ENCODE measurements at regions not wholly inside any gene's neighbourhood (a gene's known extent, or its start where the extent isn't known, plus 50 kb on each side); places are given as distances from the start of the nearest gene placed in this dataset.
"Not testable (repeated sequence)": the region's sequence is repeated elsewhere in the genome, so short reads cannot be mapped to it uniquely, and the experiment has no call there.

DNA sequence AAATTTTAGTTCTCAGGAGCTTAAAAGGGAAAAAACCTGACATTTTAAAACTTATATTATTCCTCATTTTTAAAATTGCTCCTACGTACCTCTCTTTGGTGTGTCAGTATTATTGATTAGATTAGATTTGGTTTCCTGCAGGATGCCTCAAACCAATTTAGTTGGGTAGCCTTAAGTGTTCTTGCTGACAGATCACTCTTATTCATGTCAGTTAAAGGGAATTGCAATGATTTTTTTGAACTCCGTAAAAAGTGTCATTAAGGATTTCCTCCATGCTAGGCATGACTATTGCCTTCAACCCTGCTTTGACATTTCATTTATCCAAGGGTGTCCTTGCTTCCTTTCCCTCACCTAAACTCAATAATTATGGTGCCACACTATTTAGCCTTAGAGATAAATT, 149.0 kb upstream of the CDH7 start:
- H3K27me3 ChIP-seq, result no peaks in the 10 kb centered on the region
- no peaks in the 10 kb centered on the region for H3K36me3 ChIP-seq
- H3K9me3 ChIP-seq, result no peaks in the 10 kb centered on the region
- 74% methylated on average over 2 of the region's 2 CpGs for WGBS
- no peak overlapping the region for H3K27ac ChIP-seq (replicated peaks in 1 of 4)
- intact Hi-C loops (cut with DNase I), result no loop called here
- no peak for TF ChIP-seq POLR2AphosphoS5 (IDR thresholded peaks at IDR 0.05)
- no peak for TF ChIP-seq POLR2A (IDR thresholded peaks at IDR 0.05; ENCODE audit: low read depth)
- TF ChIP-seq, protein P1, sequence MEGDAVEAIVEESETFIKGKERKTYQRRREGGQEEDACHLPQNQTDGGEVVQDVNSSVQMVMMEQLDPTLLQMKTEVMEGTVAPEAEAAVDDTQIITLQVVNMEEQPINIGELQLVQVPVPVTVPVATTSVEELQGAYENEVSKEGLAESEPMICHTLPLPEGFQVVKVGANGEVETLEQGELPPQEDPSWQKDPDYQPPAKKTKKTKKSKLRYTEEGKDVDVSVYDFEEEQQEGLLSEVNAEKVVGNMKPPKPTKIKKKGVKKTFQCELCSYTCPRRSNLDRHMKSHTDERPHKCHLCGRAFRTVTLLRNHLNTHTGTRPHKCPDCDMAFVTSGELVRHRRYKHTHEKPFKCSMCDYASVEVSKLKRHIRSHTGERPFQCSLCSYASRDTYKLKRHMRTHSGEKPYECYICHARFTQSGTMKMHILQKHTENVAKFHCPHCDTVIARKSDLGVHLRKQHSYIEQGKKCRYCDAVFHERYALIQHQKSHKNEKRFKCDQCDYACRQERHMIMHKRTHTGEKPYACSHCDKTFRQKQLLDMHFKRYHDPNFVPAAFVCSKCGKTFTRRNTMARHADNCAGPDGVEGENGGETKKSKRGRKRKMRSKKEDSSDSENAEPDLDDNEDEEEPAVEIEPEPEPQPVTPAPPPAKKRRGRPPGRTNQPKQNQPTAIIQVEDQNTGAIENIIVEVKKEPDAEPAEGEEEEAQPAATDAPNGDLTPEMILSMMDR (IDR thresholded peaks at IDR 0.05), result no peak
- no peak for TF ChIP-seq EP300 (IDR thresholded peaks at IDR 0.05)
- H3K4me1 ChIP-seq, result no peaks in the 10 kb centered on the region
- no peak overlapping the region for H3K4me3 ChIP-seq
- DNase-seq (ENCODE audit: extremely low spot score), result no peak

DNA sequence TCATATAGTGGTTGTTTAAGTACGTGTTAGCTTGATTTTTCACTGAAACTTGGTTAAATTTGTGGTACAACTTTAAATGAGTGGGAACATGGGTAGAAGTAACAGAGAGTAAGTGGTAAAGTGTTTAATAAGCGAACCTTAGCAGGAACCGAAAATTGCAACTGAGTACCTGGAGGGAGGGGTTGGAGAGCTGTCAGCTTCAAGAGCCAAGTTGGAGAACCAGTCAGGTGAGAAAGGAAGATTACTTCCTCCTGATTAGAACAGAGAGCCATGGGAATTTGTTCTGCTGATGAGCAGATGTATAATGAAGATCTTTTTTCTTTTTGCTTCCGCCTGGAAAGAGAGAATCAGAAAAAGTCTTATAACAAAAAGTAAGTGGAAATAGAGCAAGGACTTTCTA, 158.4 kb upstream of the CDH7 start:
- Histone ChIP-seq H3K4me1 (no peaks in the 10 kb centered on the region), H3K27ac (replicated peaks in 1 of 4) (no peak overlapping the region), H3K4me3 (no peak overlapping the region), H3K36me3 (no peaks in the 10 kb centered on the region), H3K9me3 (no peaks in the 10 kb centered on the region), H3K27me3 (no peaks in the 10 kb centered on the region)
- DNase-seq (ENCODE audit: extremely low spot score), result no peak
- WGBS, result 64% methylated on average over 4 of the region's 4 CpGs
- intact Hi-C loops (cut with DNase I), result no loop called here
- TF ChIP-seq POLR2A (IDR thresholded peaks at IDR 0.05; ENCODE audit: low read depth) (no peak), POLR2AphosphoS5 (IDR thresholded peaks at IDR 0.05) (no peak), EP300 (IDR thresholded peaks at IDR 0.05) (no peak)
- TF ChIP-seq, protein P1 (IDR thresholded peaks at IDR 0.05), result no peak

DNA sequence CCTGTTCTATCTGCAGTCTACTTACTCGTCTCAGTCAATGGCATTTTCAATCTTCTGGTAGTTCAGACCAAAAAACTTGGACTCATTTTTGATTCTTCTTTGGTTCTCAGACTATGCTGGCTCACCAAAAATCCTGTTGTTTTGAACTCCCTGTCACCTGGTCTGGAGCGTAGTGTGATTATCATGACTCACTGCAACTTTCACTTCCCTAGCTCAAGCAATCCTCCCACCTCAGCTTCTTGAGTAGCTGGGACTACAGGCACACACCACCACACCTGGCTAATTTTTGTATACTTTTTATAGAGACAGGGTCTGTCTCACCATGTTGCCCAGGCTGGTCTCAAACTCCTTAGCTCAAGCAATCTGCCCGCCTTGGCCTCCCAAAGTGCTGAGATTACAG, 163.3 kb upstream of the CDH7 start:
- Histone ChIP-seq H3K4me1 (no peaks in the 10 kb centered on the region), H3K27me3 (no peaks in the 10 kb centered on the region), H3K4me3 (no peak overlapping the region), H3K27ac (replicated peaks in 1 of 4) (no peak overlapping the region), H3K36me3 (no peaks in the 10 kb centered on the region), H3K9me3 (no peaks in the 10 kb centered on the region)
- DNase-seq (ENCODE audit: extremely low spot score), result no peak
- TF ChIP-seq POLR2AphosphoS5 (IDR thresholded peaks at IDR 0.05) (no peak), EP300 (IDR thresholded peaks at IDR 0.05) (no peak), POLR2A (IDR thresholded peaks at IDR 0.05; ENCODE audit: low read depth) (no peak)
- TF ChIP-seq, protein P1 (IDR thresholded peaks at IDR 0.05), result no peak
- 79% methylated on average over 3 of the region's 3 CpGs for WGBS
- intact Hi-C loops (cut with DNase I), result no loop called here

DNA sequence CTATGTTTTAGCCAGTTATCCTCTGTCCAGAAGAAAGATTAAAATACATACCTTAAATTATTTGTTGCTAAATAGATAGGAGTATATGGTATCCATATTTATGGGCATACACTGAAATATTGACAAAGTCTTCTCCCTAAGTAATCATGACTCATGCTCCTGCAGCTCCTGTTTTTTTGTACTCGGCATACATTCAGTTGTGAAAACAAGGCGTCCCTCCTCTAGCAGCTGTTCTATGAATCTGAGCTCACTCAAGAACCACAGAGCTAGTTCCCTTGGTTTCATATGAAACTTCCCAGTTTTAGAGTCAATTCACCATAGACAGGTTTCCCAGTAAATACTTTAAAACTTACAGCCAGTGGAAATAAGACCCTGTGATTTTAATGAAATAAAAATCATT, 168.7 kb upstream of the CDH7 start:
- H3K4me3 ChIP-seq; H3K9me3 ChIP-seq; DNase-seq (ENCODE audit: extremely low spot score); H3K4me1 ChIP-seq; H3K27me3 ChIP-seq; H3K36me3 ChIP-seq; H3K27ac ChIP-seq (replicated peaks in 1 of 4); intact Hi-C loops (cut with DNase I): not testable (repeated sequence)
- no CpG with 5 or more reads among the region's 2 CpGs for WGBS

DNA sequence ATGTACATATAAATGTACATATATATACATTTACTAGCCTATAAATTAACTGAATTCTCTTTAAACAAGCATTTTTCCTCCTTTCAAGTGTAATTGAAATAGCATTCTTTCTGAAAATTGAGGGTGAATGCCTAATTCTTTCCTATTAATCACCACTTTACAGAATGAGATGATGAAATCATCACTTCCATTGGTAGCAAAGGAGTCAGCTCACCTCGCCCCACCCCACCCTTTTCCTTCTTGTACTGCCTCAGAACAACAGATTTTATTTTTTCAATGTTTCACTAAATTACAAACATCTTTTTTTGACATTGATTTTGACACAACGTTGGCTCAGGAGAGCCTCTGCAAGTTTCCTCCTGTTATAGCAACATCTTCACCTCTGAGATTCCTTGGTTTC, 181.9 kb upstream of the CDH7 start:
- Histone ChIP-seq H3K4me1 (no peaks in the 10 kb centered on the region), H3K27me3 (no peaks in the 10 kb centered on the region), H3K36me3 (no peaks in the 10 kb centered on the region), H3K27ac (replicated peaks in 1 of 4) (no peak overlapping the region), H3K9me3 (no peaks in the 10 kb centered on the region), H3K4me3 (no peak overlapping the region)
- WGBS, result 60% methylated on average over 2 of the region's 2 CpGs
- DNase-seq (ENCODE audit: extremely low spot score), result no peak
- intact Hi-C loops (cut with DNase I), result no loop called here
- no peak for TF ChIP-seq POLR2AphosphoS5 (IDR thresholded peaks at IDR 0.05)
- no peak for TF ChIP-seq POLR2A (IDR thresholded peaks at IDR 0.05; ENCODE audit: low read depth)
- TF ChIP-seq EP300 (IDR thresholded peaks at IDR 0.05), result no peak
- TF ChIP-seq, protein P1 (IDR thresholded peaks at IDR 0.05), result no peak

Measured in esophagus muscularis mucosa (tissue), 4 donors.